ENCODE measurements at regions not wholly inside any gene's neighbourhood (a gene's known extent, or its start where the extent isn't known, plus 50 kb on each side); places are given as distances from the start of the nearest gene placed in this dataset.
"Not testable (repeated sequence)": the region's sequence is repeated elsewhere in the genome, so short reads cannot be mapped to it uniquely, and the experiment has no call there.

- no peak for DNase-seq
Measured at GRCh38 chrX:73940893-73941470, 88.5 kb upstream of the XIST start.

- not testable (repeated sequence) for DNase-seq
Measured at GRCh38 chrX:73937843-73938242, 85.3 kb upstream of the XIST start.

GRCh38 chrX:73932522-73932921 lies 80.0 kb upstream of the XIST start:
- DNase-seq: no peak

GRCh38 chrX:73930300-73930699 lies 77.8 kb upstream of the XIST start:
- no peak for DNase-seq

- DNase-seq: no peak
Measured at GRCh38 chrX:73922856-73923455, 70.4 kb upstream of the XIST start.

GRCh38 chrX:73916931-73917667 lies 64.6 kb upstream of the XIST start:
- no peak for DNase-seq

- no peak for DNase-seq
Measured at GRCh38 chrX:73916489-73916888, 64.0 kb upstream of the XIST start.

GRCh38 chrX:73914792-73915191 lies 62.3 kb upstream of the XIST start:
- not testable (repeated sequence) for DNase-seq

GRCh38 chrX:73913580-73913979 lies 61.1 kb upstream of the XIST start:
- no peak for DNase-seq

GRCh38 chrX:73911946-73912345 lies 59.4 kb upstream of the XIST start:
- DNase-seq: not testable (repeated sequence)

- DNase-seq: not testable (repeated sequence)
Measured at GRCh38 chrX:73905749-73906374, 53.3 kb upstream of the XIST start.

- DNase-seq: no peak
Measured at GRCh38 chrX:73903941-73904340, 51.4 kb upstream of the XIST start.
